ENCODE measurements at regions not wholly inside any gene's neighbourhood (a gene's known extent, or its start where the extent isn't known, plus 50 kb on each side); places are given as distances from the start of the nearest gene placed in this dataset.

- CTCF ChIA-PET, result no interaction called here
- intact Hi-C loops (cut with micrococcal nuclease), result no loop called here
These were observed 128.1 kb downstream of the CTTN start for GRCh38 chr11:70526116-70527045.

DNA sequence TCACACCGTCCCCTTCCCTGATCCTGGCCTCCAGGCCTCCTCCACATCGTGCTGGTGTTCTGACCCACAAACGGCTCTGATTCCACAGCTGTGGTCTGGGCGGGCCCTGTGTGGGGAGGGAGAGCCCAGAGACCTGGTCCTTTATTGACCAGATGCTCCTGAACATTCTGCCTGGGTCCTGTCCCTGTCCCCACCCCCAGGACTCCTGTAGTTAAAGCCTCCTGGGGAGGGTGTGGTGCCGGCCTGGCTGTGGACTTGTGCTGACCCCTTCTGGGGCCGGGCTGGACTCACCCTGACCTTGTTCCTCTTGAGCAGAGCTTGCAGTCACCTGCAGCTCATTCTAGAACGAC is 128.7 kb downstream of the CTTN start:
- Histone ChIP-seq H3K36me3 (ENCODE audit: control insufficient read depth in 2 of 3, insufficient read depth in 3 of 3, low read length in 3 of 3) (no peaks in the 10 kb centered on the region), H3K4me3 (ENCODE audit: low read length) (no peak overlapping the region), H3K9me3 (ENCODE audit: control insufficient read depth in 2 of 3, low read length in 3 of 3) (no peaks in the 10 kb centered on the region), H3K27me3 (ENCODE audit: control insufficient read depth in 2 of 2, insufficient read depth in 2 of 2, low read length in 2 of 2) (no peaks in the 10 kb centered on the region), H3K4me1 (ENCODE audit: control insufficient read depth in 2 of 2, insufficient read depth in 2 of 2, low read length in 2 of 2) (no peaks in the 10 kb centered on the region), H3K27ac (ENCODE audit: low read depth, low read length) (no peak overlapping the region)
- ChIA-PET POLR2A (no interaction called here), CTCF (no interaction called here)
- H3K9me3 Mint-ChIP-seq, result peaks cover 0 to 2% (median 0%) of the 10 kb centered on the region in 11 donors
- DNase-seq (no peak), ATAC-seq (no peak)
- intact Hi-C loops (cut with micrococcal nuclease), result no loop called here
- peaks cover 4 to 27% (median 4%) of the 10 kb centered on the region in 5 donors for H3K27me3 Mint-ChIP-seq
- no peaks in the 10 kb centered on the region for H3K4me1 Mint-ChIP-seq
- H3K36me3 Mint-ChIP-seq, result no peaks in the 10 kb centered on the region
- H3K4me3 Mint-ChIP-seq, result no peak overlapping the region
- H3K27ac Mint-ChIP-seq, result no peak overlapping the region

More at GRCh38 chr11:70526116-70527045, 128.1 kb downstream of the CTTN start:
- Histone ChIP-seq H3K27me3 (ENCODE audit: control insufficient read depth in 2 of 2, insufficient read depth in 2 of 2, low read length in 2 of 2) (no peaks in the 10 kb centered on the region), H3K27ac (ENCODE audit: low read depth, low read length) (no peak overlapping the region), H3K4me3 (ENCODE audit: low read length) (no peak overlapping the region), H3K9me3 (ENCODE audit: control insufficient read depth in 2 of 3, low read length in 3 of 3) (no peaks in the 10 kb centered on the region), H3K36me3 (ENCODE audit: control insufficient read depth in 2 of 3, insufficient read depth in 3 of 3, low read length in 3 of 3) (no peaks in the 10 kb centered on the region), H3K4me1 (ENCODE audit: control insufficient read depth in 2 of 2, insufficient read depth in 2 of 2, low read length in 2 of 2) (no peaks in the 10 kb centered on the region)
- Mint-ChIP-seq H3K27ac (peak overlapping the region in 1 of 9 donors; percentile 25), H3K4me1 (no peaks in the 10 kb centered on the region), H3K9me3 (peaks cover 0 to 2% (median 0%) of the 10 kb centered on the region in 11 donors), H3K4me3 (no peak overlapping the region), H3K27me3 (peaks cover 4 to 33% (median 7%) of the 10 kb centered on the region in 5 donors), H3K36me3 (no peaks in the 10 kb centered on the region)
- POLR2A ChIA-PET, result no interaction called here
- no peak for ATAC-seq
- DNase-seq, result no peak

- ATAC-seq (no peak), DNase-seq (no peak)
- H3K9me3 Mint-ChIP-seq, result peaks cover 0 to 2% (median 0%) of the 10 kb centered on the region in 11 donors
- CTCF ChIA-PET, result no interaction called here
- H3K4me1 ChIP-seq (ENCODE audit: control insufficient read depth in 2 of 2, insufficient read depth in 2 of 2, low read length in 2 of 2), result no peaks in the 10 kb centered on the region
- H3K27me3 ChIP-seq (ENCODE audit: control insufficient read depth in 2 of 2, insufficient read depth in 2 of 2, low read length in 2 of 2), result no peaks in the 10 kb centered on the region
- H3K4me1 Mint-ChIP-seq, result no peaks in the 10 kb centered on the region
- intact Hi-C loops (cut with micrococcal nuclease), result no loop called here
- POLR2A ChIA-PET, result no interaction called here
- no peak overlapping the region for H3K4me3 Mint-ChIP-seq
- H3K4me3 ChIP-seq (ENCODE audit: low read length), result no peak overlapping the region
- peaks cover 1 to 22% (median 4%) of the 10 kb centered on the region in 5 donors for H3K27me3 Mint-ChIP-seq
- H3K27ac Mint-ChIP-seq, result no peak overlapping the region
- no peaks in the 10 kb centered on the region for H3K9me3 ChIP-seq (ENCODE audit: control insufficient read depth in 2 of 3, low read length in 3 of 3)
- no peaks in the 10 kb centered on the region for H3K36me3 Mint-ChIP-seq
- no peaks in the 10 kb centered on the region for H3K36me3 ChIP-seq (ENCODE audit: control insufficient read depth in 2 of 3, insufficient read depth in 3 of 3, low read length in 3 of 3)
- H3K27ac ChIP-seq (ENCODE audit: low read depth, low read length), result no peak overlapping the region
These were observed 129.2 kb downstream of the CTTN start for GRCh38 chr11:70527429-70528045.

DNA sequence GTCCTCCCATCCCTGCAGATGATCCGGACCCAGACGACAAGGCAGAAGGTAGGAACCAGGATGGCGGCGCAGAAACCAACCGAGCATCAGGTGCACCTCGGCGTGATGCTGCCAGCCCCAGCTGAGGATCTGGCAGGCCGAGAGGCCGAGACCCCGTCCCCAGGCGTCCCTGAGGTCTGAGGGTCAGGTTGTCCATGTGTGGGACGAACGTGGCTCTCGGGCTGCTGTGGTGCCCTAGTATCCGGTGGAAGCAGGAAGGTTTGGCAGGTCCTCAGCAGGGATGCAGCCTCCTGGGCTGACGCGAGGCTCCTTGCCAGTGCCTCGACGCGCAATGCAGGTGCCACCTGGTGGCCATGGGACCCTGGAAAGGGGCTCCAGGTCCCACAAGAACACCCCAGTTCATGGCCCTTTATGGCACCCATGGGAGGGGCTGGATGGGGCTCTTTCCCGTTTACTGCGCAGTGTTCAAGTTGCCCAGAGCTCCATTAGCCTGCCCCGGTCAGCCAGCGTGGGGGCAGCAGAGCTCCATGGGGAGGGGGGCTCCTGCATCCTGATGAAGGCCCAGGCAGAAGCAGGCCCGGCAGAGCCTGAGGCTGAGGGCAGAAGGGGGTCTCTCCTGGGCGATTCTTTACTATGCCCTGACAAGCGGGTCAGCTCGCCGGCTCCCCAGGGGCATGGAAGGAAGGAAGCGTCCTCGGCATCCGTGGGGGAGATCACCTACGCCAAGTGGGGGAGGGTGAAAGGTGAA is 129.9 kb downstream of the CTTN start:
- Histone ChIP-seq H3K27me3 (ENCODE audit: control insufficient read depth in 2 of 2, insufficient read depth in 2 of 2, low read length in 2 of 2) (no peaks in the 10 kb centered on the region), H3K4me1 (ENCODE audit: control insufficient read depth in 2 of 2, insufficient read depth in 2 of 2, low read length in 2 of 2) (no peaks in the 10 kb centered on the region), H3K4me3 (ENCODE audit: low read length) (no peak overlapping the region), H3K36me3 (ENCODE audit: control insufficient read depth in 2 of 3, insufficient read depth in 3 of 3, low read length in 3 of 3) (no peaks in the 10 kb centered on the region), H3K9me3 (ENCODE audit: control insufficient read depth in 2 of 3, low read length in 3 of 3) (no peaks in the 10 kb centered on the region), H3K27ac (ENCODE audit: low read depth, low read length) (no peak overlapping the region)
- H3K27me3 Mint-ChIP-seq, result peaks cover 0 to 15% (median 4%) of the 10 kb centered on the region in 5 donors
- no peaks in the 10 kb centered on the region for H3K36me3 Mint-ChIP-seq
- peaks cover 0 to 2% (median 0%) of the 10 kb centered on the region in 11 donors for H3K9me3 Mint-ChIP-seq
- H3K4me1 Mint-ChIP-seq, result no peaks in the 10 kb centered on the region
- ATAC-seq (no peak), DNase-seq (no peak)
- ChIA-PET POLR2A (no interaction called here), CTCF (no interaction called here)
- intact Hi-C loops (cut with micrococcal nuclease), result no loop called here
- no peak overlapping the region for H3K4me3 Mint-ChIP-seq
- H3K27ac Mint-ChIP-seq, result no peak overlapping the region

DNA sequence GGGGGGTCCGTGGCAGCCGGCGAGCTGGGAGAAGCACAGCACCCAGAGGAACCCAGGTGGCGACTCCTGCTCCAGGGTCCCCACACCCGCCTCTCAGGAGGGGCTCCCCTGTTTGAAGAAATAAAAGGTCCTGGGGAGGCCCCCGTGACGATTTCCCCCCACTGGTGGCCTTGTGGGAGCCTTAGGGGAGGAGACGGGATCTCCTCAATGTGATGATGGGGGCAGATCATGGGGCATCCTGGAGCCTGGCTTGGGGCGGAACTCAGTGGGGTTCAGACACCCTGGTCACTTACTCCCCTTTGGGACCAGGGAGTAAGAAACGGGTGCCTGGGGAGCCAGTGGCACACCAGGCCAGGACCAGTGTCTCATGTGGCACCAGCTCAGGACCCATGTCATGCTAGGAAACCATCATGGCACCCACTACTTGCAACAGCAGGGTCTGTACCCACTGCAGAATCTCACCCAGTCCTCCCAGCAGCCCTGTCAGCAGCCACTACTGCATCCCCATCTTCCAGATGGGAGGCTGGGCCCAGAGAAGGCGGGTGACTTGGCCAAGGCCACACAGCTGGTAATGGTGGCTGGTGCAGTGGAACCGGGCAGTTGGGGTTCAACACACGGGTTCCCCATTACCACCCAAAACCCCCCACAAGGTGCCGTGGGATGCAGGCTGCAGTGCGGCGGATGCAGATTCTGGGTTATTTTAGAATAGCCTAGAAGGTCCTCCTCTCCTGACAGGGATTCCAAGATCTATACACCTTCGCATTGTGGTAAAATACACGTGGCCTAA is 130.7 kb downstream of the CTTN start:
- Mint-ChIP-seq H3K27ac (no peak overlapping the region), H3K4me1 (no peaks in the 10 kb centered on the region), H3K27me3 (peaks cover 0 to 7% (median 0%) of the 10 kb centered on the region in 5 donors), H3K36me3 (no peaks in the 10 kb centered on the region), H3K4me3 (no peak overlapping the region), H3K9me3 (peaks cover 0 to 8% (median 1%) of the 10 kb centered on the region in 11 donors)
- ATAC-seq, result no peak
- Histone ChIP-seq H3K27me3 (ENCODE audit: control insufficient read depth in 2 of 2, insufficient read depth in 2 of 2, low read length in 2 of 2) (no peaks in the 10 kb centered on the region), H3K27ac (ENCODE audit: low read depth, low read length) (no peak overlapping the region), H3K9me3 (ENCODE audit: control insufficient read depth in 2 of 3, low read length in 3 of 3) (no peaks in the 10 kb centered on the region), H3K36me3 (ENCODE audit: control insufficient read depth in 2 of 3, insufficient read depth in 3 of 3, low read length in 3 of 3) (no peaks in the 10 kb centered on the region), H3K4me3 (ENCODE audit: low read length) (no peak overlapping the region), H3K4me1 (ENCODE audit: control insufficient read depth in 2 of 2, insufficient read depth in 2 of 2, low read length in 2 of 2) (no peaks in the 10 kb centered on the region)
- no peak for DNase-seq
- ChIA-PET POLR2A (no interaction called here), CTCF (no interaction called here)
- intact Hi-C loops (cut with micrococcal nuclease), result no loop called here

- no peaks in the 10 kb centered on the region for H3K4me1 ChIP-seq (ENCODE audit: control insufficient read depth in 2 of 2, insufficient read depth in 2 of 2, low read length in 2 of 2)
- no peaks in the 10 kb centered on the region for H3K27me3 ChIP-seq (ENCODE audit: control insufficient read depth in 2 of 2, insufficient read depth in 2 of 2, low read length in 2 of 2)
- no peak overlapping the region for H3K4me3 Mint-ChIP-seq
- intact Hi-C loops (cut with micrococcal nuclease), result no loop called here
- CTCF ChIA-PET, result no interaction called here
- no peak for DNase-seq
- POLR2A ChIA-PET, result no interaction called here
- no peaks in the 10 kb centered on the region for H3K9me3 ChIP-seq (ENCODE audit: control insufficient read depth in 2 of 3, low read length in 3 of 3)
- H3K36me3 ChIP-seq (ENCODE audit: control insufficient read depth in 2 of 3, insufficient read depth in 3 of 3, low read length in 3 of 3), result no peaks in the 10 kb centered on the region
- H3K27ac ChIP-seq (ENCODE audit: low read depth, low read length), result no peak overlapping the region
- no peak overlapping the region for H3K4me3 ChIP-seq (ENCODE audit: low read length)
- peaks cover 0 to 12% (median 1%) of the 10 kb centered on the region in 11 donors for H3K9me3 Mint-ChIP-seq
- no peaks in the 10 kb centered on the region for H3K4me1 Mint-ChIP-seq
- peak overlapping the region in 1 of 9 donors; percentile 13 for H3K27ac Mint-ChIP-seq
- ATAC-seq, result no peak
- H3K27me3 Mint-ChIP-seq, result peaks cover 0 to 4% (median 0%) of the 10 kb centered on the region in 5 donors
- H3K36me3 Mint-ChIP-seq, result peaks cover 0 to under 1% (median 0%) of the 10 kb centered on the region in 5 donors
These were observed 131.7 kb downstream of the CTTN start for GRCh38 chr11:70530010-70530409.
